HG03378 (cell line): ENCODE measurements at regions not wholly inside any gene's neighbourhood (a gene's known extent, or its start where the extent isn't known, plus 50 kb on each side); places are given as distances from the start of the nearest gene placed in this dataset.

Experiments
- ATAC-seq: cut with Tn5 transposase; IDR thresholded peaks from one replicate; pipeline ENCODE4 v1.9.1; 2021; ENCODE audit warnings: mild to moderate bottlenecking, moderate library complexity; ENCODE audit not compliant: unreplicated experiment

DNA sequence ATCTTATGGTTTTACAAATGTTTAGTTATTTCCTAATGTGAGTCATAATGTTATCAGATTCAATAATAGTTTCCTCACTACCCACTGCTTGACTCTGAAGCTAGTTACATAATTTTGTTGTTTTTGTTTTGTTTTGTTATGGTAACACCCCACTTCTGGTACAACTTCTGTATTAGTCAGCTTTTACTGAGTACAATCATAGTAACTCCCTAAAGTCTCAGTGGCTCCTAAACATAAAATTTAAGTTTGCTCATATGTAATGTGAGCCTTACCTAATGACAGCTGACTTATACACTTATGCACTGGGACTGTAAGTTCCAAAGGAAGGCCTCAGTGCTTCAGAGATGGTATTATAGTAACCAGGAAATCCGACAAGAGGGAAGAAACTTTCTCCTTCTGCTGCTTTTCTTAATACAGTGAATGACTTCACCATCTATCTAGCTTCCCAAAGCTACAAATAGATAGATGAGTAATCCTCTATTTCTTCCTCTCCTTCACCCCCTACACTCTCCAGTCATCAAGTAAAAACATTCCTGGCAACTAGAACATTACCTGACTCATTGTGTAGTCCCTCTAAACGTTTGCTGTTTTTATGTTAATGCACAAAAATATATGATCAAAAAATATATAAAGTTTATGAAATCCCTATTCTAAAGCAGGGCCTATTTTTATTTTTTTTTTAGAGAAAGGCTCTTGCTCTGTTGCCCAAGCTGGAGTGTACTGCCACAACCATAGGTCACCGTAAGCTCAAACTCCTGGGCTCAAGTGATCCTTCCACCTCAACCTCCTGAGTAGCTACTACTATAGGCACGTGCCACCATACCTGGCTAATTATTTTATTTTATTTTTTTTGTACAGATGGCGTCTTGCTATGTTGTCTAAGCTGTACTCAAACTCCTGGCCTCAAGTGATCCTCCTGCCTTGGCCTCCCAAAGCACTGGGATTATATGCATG lies 563.0 kb downstream of the SOX6 start:
- ATAC-seq: no peak

- no peak for ATAC-seq
Observed at GRCh38 chr11:15794361-15795150, 561.8 kb downstream of the SOX6 start.

DNA sequence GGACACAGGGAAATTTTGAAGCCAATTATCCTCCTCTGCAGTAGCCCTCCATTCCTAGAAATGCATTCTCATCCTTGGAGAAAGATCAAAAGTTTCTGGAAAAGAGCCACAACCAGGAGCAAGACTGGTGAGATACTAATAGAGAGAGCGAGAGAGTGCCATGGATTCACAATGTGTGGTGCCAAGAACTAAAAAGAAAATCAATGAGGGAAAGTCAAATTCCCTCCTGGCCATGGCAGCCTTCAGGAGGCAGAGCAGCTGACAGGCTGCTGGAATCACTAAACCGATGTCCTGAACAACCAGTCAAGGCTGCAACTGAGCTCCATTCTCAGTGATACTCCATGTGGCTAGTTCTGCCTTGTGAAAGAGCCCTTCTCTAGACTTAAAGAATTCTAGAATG lies 561.0 kb downstream of the SOX6 start:
- ATAC-seq: no peak

- no peak for ATAC-seq
Observed at GRCh38 chr11:15800111-15800800, 556.1 kb downstream of the SOX6 start.

DNA sequence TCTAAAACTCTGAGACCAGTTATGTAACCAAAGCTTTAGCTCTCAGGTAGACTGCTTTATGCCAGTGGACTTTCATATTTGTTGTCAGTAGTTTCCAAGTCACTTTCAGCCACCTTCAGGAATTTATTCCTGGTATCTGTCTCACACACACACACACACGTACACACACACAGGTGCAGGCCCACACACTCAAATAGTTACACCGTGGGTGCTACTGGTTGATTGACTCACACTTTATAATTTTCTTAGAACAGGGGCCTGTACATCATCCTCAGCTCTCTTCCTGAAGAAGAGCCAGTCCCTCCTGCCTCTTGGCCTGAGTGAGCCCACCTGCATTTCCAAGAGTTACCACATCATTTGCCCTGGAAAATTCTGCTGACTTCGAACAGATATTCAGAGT lies 555.2 kb downstream of the SOX6 start:
- no peak for ATAC-seq

- ATAC-seq: no peak
Observed at GRCh38 chr11:15801616-15802015, 554.7 kb downstream of the SOX6 start.

DNA sequence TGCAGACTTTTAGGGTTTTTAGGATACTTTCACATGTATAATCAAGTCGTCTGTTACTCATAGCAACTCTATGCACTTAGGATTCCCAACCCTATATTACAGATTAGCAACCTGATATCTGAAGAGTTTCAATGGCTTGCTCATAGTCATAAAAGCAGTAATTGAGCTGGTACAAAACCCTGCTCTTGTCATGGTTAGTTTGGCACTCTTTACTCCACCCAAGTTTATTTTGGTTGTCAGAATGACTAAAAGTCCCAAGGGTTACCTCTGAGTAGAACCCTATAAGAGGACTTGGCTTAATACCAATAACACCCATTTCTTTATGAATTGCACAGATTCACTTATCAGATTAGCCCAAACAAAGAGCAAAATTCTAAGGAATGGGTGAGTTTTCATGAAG lies 550.6 kb downstream of the SOX6 start:
- no peak for ATAC-seq

DNA sequence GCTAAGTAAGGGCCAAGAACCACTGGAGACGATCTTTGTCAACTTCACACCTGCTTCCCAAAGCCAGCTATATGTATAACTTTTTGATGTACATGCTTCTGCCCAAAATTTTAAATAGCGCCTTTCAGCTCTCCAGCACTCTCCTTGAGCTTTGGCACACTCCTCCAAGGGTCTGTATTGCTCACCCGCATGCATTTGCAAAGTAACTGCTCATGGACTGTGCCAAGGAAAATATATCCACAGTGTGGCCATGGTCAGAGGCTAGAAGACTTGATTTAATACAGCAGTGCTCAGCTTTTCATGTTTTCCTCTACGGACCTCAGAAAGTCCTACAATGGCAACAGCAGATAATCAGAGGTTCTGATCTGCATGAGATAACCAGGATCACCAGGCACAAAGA lies 550.1 kb downstream of the SOX6 start:
- ATAC-seq: no peak

DNA sequence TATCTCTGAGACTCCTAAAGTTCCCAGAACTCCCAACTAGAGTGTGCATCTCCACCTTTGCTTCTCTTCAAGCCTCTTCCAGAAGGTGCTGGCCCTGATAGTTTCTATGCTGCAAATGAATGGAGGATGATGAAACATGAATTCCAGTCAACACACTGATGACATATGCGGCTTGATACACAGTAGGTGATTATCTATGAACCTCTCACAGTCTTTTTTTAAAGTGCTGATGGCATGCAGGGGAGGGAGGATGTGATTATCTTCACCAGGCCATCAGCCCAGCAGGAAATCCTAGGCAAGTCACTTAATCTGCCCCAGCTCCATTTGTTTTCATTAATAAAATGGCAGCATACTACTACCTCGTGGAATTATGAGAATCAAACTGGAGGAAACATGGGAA lies 548.5 kb downstream of the SOX6 start:
- no peak for ATAC-seq

DNA sequence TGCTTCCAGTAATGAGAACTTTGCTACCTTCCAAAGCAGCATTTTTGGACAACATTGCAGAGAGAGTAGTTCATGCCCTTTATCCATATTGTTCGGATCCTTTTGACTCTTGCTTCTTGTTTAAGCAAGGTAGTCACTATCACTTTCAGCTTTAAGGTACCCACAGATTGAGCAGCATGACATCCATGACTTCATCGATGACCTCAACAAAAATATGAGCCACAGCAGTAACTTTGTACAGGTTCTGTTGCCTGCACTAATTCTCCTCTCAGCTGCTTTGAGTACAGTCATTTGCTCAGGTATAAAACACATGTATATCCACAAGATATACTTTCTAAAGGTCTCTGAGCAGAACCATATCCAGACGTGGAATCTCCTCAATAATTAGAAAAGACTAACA lies 546.3 kb downstream of the SOX6 start:
- no peak for ATAC-seq

GRCh38 chr11:15810525-15810924 lies 545.8 kb downstream of the SOX6 start:
- ATAC-seq: no peak

- no peak for ATAC-seq
Observed at GRCh38 chr11:15815246-15816195, 540.8 kb downstream of the SOX6 start.

- no peak for ATAC-seq
Observed at GRCh38 chr11:15816260-15816871, 540.0 kb downstream of the SOX6 start.

- ATAC-seq: no peak
Observed at GRCh38 chr11:15817001-15817400, 539.3 kb downstream of the SOX6 start.

DNA sequence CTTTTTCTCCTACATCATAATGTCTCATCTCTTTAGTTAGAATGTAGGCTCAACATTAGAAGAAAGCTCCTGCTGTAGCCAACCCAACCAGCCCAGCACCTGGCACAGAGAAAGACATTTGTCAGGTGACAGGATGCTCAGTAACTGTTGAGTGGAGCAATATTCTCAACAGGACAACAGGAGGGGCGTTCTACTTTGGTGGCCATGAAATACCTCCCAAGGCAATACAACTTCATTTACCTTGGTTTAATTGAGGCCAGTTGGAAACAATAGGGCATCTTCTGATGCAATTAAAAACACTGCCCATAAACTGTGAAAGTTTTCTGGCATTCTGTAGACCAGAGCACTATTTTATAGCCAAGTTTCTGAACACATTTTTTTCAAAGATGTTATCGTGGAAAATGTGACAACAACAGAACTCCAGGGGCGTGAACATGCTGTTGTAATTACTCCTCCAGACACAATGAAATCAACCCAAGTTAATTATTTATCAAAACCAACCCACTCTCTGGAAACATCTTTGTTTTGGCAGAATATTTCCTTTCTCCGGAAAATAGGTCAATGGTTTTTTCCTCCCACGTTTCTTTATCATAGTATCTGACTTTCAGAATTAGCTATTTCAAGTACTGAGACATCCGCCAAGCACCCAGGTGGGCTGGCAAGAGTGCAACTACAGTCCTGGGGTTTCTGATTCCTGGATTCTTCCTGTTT lies 538.1 kb downstream of the SOX6 start:
- peak; percentile 46 for ATAC-seq

- peak; percentile 72 for ATAC-seq
Observed at GRCh38 chr11:15819679-15820286, 536.6 kb downstream of the SOX6 start.

- ATAC-seq: no peak
Observed at GRCh38 chr11:15821451-15821850, 534.9 kb downstream of the SOX6 start.

DNA sequence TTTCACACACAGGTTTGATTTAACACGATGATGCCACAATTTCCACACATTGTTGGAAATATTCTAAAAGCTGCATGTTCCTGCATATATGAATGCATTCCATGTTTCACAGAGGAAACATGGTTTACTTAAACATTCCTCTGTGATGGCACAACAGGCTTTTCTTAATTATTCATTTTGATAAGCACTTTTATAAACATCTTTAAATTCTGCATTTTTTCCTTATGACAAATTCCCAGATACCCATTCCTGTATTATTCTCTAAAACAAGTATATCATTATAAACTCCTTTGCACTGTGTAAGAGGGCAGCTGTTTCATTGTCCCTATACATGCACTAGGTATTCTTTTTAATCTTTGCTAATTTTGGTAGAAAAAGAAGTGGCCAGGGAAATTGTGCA lies 532.3 kb downstream of the SOX6 start:
- no peak for ATAC-seq
